GM19023 (cell line): ENCODE measurements at regions not wholly inside any gene's neighbourhood (a gene's known extent, or its start where the extent isn't known, plus 50 kb on each side); places are given as distances from the start of the nearest gene placed in this dataset.
"Not testable (repeated sequence)": the region's sequence is repeated elsewhere in the genome, so short reads cannot be mapped to it uniquely, and the experiment has no call there.

Experiments
- ATAC-seq: cut with Tn5 transposase; IDR thresholded peaks from one replicate; pipeline ENCODE4 v1.9.1; 2021; ENCODE audit warnings: mild to moderate bottlenecking, moderate library complexity; ENCODE audit not compliant: unreplicated experiment

DNA sequence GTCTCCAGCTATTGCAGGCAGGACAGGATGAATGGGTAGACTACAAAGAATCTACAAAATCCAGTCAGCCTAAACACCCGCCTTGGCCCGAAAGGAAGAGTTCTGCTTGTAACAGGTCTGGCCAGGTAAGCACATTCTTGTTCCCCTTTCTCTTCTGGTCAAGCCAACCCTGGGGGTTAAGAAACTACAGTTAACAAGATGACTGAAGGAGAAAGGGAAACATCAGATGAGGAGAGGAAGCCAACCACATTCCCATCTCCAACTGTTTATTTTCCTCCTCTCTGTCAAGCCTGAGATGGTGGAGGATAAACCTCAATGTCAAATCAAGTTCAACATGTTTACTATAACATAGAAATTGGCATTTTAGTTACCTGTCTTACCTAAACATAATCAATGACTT, 198.9 kb downstream of the IPMK start:
- ATAC-seq = no peak

DNA sequence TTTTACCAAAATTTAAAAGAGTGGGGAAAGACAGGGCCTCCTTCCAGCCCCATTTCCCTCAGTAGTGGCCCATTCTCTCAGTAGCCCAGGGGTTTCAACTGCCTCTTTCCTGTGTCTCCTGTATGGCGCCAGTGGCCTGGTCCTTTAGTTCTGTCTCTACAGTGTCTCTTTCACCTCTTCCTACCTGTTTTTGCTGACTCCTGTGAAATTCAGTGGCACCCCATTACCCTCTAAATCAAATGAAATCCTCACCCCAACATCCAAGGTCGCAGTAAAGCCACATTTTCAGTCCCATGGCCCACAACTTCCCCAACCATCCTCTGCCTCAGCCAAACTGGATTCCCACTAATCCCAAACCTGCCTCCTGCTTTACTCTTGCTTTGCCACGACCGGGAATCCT, 200.7 kb downstream of the IPMK start:
- no peak for ATAC-seq

- no peak for ATAC-seq
Observed at GRCh38 chr10:58066126-58066525, 201.6 kb downstream of the IPMK start.

- ATAC-seq = no peak
Observed at GRCh38 chr10:58065529-58065815, 202.2 kb downstream of the IPMK start.

GRCh38 chr10:58064714-58065528, 202.8 kb downstream of the IPMK start:
- ATAC-seq = peak; percentile 48

DNA sequence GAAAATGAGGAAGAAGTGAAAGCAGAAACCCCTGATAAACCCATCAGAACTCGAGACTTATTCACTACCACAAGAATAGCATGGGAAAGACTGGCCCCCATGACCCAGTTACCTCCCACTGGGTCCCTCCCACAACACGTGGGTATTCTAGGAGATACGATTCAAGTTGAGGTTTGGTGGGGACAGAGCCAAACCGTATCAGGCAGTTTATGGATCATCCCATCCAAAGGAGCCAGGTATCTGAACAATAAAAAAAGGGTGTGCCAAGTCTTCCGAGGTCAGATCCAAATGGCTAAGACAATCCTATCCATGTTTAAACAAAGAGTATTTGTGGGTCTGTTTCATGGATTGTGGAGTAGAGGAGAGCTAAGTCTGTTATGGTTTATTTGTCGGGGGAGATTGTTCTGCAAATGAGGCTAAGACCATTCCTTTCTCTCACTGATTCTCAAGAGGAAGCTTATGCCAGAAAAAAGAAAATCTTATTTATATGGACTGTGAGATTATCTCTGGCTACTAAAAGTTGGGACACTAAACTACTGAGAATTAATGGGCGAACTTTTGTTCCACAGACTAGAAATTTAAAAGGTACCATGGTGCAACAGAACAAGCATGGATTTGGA, 203.7 kb downstream of the IPMK start:
- ATAC-seq = no peak

DNA sequence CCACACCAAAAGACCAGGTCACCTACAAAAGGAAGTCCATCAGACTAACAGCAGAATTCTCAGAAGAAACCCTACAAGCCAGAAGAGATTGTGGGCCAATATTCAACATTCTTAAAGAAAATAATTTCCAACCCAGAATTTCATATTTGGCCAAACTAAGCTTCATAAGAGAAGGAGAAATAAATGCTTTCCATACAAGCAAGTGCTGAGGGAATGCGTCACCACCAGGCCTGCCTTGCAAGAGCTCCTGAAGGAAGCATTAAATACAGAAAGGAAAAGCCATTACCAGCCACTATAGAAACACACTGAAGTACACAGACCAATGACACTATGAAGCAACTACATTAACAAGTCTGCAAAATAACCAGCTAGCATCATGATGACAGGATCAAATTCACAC, 209.0 kb downstream of the IPMK start:
- ATAC-seq = not testable (repeated sequence)

DNA sequence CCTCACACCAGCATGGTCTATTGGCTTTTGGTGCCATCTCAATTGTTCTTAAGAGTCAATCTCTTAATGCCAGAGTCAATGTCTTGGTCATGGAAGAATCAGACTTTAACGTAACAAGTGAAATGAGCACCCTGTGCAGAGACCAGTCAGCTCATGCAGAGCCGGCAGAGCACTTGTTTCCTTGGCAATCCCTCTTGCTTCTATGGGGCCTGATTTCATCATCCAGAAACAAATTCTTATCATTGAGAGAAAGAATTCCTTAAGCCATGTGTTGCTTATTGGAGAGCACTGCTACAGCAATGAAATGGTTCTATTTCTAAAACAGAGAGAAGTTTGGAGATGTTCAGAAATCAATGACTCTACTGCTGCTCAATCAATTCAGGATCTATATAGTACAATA, 212.8 kb downstream of the IPMK start:
- ATAC-seq = no peak

- no peak for ATAC-seq
Observed at GRCh38 chr10:58052772-58053171, 214.9 kb downstream of the IPMK start.

- ATAC-seq = no peak
Observed at GRCh38 chr10:58050575-58050974, 217.1 kb downstream of the IPMK start.

- ATAC-seq = no peak
Observed at GRCh38 chr10:58048936-58049335, 218.8 kb downstream of the IPMK start.

GRCh38 chr10:58044072-58044471, 223.6 kb downstream of the IPMK start:
- no peak for ATAC-seq

DNA sequence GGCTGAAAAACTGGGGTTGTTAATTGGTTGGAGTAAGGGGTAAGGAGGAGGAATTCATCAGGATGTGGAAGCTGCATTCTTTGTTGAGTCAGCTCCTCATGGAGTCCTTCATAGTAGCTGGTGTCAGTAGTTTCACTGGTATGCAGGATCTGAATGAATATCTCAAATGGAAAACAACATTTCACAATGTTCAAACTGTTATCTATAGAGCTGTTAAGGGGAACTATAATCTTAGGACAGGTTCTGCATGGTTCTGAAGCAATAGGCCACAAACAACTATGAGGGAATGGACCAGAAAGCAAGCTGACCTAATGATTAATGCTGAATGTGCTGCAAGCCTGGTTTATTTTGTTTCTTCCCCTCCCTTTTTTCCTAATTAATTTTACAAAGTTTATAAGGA, 225.8 kb downstream of the IPMK start:
- ATAC-seq = no peak

DNA sequence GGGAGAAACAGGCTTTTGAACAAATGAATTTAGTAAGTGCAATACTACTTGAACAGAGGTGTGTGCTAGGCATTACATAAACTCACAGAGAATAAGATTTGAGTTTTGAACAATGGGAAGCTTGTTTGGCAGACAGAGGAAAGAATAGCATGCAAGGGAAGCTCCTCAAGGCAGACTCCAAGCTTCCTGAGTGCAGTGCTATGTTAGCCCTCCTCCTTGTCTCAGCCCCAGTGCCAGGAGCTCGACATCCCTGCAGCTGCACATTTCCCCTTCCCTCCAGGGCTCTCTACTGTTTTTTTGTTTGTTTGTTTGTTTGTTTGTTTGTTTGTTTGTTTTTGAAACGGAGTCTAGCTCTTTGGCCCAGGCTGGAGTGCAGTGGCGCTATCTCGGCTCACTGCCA, 237.5 kb downstream of the IPMK start:
- ATAC-seq = no peak

DNA sequence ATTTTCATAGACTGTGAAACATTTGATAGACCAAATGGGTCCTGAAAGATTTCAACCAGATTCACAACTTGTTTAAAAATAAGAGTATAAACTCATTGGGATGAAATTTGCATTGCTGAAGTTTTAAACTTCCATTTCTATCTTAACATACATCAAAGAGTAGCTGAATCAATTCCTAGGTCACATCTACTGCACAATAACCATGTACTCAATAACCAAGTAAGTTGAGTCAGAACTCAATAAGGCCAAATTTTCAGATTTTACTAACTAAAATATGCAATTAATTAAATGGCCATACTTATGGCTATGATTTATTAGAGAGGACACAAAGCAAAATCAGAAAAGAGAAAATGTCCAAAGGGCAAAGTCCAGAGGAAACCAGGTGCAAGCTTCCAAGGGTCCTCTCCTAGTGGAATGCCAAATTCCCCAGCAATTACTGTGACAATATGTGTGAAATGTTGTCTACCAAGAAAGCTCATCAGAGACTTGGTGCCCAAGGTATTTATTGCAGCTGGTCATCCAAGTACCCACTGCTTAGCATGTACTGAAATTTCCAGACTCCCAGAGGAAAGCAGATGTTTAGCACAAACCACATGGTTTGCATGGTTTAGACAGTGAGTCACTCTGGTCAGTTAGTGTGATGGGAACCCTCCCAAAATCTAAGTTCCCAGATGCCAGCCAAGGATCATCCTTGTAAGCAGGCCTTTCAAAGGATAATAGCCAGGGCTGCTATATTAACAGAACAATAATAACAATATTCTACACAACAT, 238.9 kb downstream of the IPMK start:
- no peak for ATAC-seq

DNA sequence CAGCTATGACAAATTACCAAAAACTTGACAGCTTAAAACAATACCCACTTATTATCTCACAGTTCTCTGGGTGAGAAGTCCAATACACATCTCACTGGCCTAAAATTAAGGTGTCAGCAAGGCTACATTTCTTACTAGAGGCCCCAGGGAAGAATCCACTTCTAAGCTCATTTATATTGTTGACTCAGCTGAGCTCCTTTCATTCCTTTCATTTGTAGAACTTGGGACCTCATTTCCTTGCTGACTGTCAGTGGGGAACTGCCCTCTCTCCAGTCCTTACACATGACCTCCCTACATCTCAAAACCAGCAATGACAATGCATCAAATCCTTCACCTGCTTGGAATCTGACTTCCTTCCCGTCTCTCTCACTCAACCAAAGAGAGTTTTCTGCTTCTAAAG, 240.3 kb downstream of the IPMK start:
- ATAC-seq = no peak

- no peak for ATAC-seq
Observed at GRCh38 chr10:58026036-58026435, 241.7 kb downstream of the IPMK start.

- no peak for ATAC-seq
Observed at GRCh38 chr10:58023341-58024073, 244.2 kb downstream of the IPMK start.

- ATAC-seq = no peak
Observed at GRCh38 chr10:58019863-58020537, 247.7 kb downstream of the IPMK start.

DNA sequence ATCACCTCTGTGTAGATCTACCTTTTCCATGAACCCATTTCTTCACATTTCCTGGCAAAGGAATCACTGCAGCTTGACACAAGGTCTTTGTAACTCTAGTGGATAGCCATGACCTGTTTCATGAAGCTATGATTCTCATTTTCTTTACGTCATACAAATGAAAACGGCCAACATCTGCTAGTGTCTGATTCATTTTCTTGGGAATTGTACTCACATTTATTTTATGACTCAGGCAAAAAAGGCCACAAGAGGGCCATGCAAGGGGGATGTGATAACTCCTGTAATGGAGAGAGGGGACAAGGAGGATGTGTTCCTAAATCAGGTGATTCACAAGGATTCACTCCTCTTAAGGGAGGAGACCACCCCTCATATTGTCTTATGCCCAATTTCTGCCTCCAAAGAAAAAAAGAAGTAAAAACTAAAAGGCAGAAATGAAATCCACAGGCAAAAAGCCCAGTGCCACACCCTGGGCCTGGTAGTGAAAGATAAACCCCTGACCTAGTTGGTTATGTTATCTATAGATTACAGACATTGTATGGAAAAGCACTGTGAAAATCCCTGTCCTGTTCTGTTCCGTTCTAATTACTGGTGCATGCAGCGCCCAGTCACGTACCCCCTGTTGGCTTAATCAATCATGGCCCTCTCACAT, 249.9 kb downstream of the IPMK start:
- no peak for ATAC-seq
